ENCODE measurements at regions not wholly inside any gene's neighbourhood (a gene's known extent, or its start where the extent isn't known, plus 50 kb on each side); places are given as distances from the start of the nearest gene placed in this dataset.

DNA sequence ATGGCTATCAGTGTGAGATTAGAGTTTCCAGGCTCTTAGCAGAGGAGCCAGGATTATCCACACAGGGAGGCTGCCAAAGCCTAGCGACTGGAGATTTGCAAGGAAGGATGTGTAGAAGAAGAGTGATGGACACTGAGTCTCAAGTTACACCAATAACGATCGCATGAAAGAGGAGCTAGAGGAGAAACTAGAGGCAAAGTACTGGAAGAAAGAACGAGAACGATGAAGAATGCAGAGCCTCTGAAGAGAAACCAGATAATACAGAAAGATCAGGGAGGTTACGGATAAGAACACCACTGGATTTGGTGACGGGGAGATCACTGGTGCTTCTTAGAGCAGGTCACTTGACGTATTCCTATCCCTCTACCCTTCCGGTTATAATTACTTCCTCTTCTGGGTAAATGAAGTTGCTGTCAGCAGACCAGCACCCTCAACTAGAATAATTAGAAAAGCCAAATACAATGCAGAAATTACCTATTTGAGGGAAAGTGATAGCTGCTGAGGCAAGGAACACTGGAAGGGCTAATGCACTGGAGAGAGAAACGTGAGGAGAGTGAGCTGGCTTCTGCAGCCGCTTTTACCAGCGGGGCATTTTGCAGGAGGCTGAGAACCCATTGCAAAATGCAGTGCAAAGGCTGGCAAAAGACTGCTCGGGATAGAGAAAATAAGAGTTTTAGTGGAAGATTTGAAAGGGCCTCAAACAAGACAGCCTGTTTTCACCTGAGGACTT is 93.1 kb upstream of the HIF1A start:
- H3K9me3 Mint-ChIP-seq, result no peaks in the 10 kb centered on the region
- peak overlapping the region; percentile 39 to 65 (median 40) for H3K27ac Mint-ChIP-seq
- TF ChIP-seq, protein P1, sequence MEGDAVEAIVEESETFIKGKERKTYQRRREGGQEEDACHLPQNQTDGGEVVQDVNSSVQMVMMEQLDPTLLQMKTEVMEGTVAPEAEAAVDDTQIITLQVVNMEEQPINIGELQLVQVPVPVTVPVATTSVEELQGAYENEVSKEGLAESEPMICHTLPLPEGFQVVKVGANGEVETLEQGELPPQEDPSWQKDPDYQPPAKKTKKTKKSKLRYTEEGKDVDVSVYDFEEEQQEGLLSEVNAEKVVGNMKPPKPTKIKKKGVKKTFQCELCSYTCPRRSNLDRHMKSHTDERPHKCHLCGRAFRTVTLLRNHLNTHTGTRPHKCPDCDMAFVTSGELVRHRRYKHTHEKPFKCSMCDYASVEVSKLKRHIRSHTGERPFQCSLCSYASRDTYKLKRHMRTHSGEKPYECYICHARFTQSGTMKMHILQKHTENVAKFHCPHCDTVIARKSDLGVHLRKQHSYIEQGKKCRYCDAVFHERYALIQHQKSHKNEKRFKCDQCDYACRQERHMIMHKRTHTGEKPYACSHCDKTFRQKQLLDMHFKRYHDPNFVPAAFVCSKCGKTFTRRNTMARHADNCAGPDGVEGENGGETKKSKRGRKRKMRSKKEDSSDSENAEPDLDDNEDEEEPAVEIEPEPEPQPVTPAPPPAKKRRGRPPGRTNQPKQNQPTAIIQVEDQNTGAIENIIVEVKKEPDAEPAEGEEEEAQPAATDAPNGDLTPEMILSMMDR (IDR thresholded peaks at IDR 0.05; ENCODE audit: unreplicated experiment in 3 of 3), result no peak
- H3K27me3 Mint-ChIP-seq (ENCODE audit: low read depth), result peaks cover 10% of the 10 kb centered on the region
- no peaks in the 10 kb centered on the region for H3K36me3 Mint-ChIP-seq (ENCODE audit: low read depth)
- peak overlapping the region; percentile 8 to 25 (median 20) for H3K4me3 Mint-ChIP-seq
- H3K4me1 Mint-ChIP-seq, result peaks cover 46% of the 10 kb centered on the region

DNA sequence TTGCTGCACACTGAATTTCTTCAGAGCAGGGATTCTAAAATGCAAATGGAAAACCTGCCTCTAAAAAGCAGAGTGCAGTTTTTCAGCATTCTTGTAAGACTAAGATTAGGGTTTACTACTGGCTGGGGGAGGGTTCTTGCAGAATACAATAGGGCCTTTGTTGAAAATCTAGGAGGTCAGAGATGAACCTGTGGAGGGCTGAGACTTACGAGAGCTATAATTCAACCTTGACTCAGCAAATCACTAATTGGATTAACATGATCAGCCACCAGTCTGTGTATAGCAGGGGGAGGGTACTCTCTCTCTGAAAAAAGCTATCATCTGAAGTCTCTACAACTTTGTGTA is 92.6 kb upstream of the HIF1A start:
- Mint-ChIP-seq H3K4me1 (peaks cover 51% of the 10 kb centered on the region), H3K27ac (peak overlapping the region; percentile 39 to 65 (median 40)), H3K27me3 (ENCODE audit: low read depth) (peaks cover 10% of the 10 kb centered on the region), H3K36me3 (ENCODE audit: low read depth) (no peaks in the 10 kb centered on the region), H3K4me3 (no peak overlapping the region), H3K9me3 (no peaks in the 10 kb centered on the region)
- TF ChIP-seq, protein P1 (IDR thresholded peaks at IDR 0.05; ENCODE audit: unreplicated experiment in 3 of 3), result no peak

DNA sequence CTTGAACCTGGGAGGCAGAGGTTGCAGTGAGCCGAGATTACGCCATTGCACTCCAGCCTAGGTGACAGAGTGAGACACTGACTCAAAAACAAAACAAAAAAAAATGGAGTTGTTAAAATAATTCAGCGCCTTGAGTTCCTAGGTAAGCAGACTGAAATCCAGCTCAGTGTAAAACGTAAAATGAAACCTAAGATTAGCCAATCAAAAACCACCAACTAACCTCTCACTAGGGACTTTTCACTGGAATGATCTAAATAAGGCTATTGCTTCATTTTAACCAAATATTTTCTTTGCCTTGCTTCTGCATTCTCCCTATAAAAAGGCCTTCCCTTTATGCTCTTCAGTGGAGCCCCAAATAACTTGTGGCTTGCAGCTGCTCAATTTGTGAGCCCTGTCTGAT is 91.6 kb upstream of the HIF1A start:
- peaks cover 10% of the 10 kb centered on the region for H3K27me3 Mint-ChIP-seq (ENCODE audit: low read depth)
- H3K27ac Mint-ChIP-seq, result no peak overlapping the region
- no peaks in the 10 kb centered on the region for H3K9me3 Mint-ChIP-seq
- TF ChIP-seq, protein P1 (IDR thresholded peaks at IDR 0.05; ENCODE audit: unreplicated experiment in 3 of 3), result no peak
- H3K36me3 Mint-ChIP-seq (ENCODE audit: low read depth), result no peaks in the 10 kb centered on the region
- no peak overlapping the region for H3K4me3 Mint-ChIP-seq
- peaks cover 62% of the 10 kb centered on the region for H3K4me1 Mint-ChIP-seq

DNA sequence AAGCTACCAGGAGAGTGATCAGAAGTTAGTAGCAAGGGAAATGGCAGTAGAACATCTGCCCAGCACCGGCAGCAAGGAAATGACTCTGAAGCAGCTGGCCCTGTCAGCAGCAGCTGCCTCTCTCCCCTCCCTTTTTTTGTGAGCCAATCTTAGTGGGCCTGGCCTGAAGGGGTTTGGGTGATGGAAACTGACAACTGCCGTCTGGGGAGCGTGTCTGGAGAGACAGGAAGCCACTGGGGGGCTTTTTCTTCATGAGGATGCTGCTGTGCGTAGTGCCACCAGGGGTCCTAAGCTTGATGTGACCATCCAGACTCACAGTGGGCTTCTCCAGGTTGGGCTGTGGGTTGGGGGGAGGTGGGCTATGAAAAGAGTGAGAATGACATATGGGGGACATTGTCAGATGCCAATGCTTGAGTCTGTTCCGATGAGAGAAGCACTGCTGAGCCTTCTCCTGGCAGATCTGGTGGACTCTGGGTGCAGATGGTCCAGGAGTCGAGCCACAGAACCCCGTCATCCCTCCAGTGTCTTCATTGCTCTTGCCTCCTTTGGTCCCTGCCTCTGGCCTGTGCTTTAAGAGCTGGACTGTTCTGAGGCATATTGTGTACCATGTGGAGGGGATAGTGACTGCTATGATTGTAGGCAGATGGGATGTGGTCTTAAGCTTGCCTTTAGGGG is 87.6 kb upstream of the HIF1A start:
- peaks cover 72% of the 10 kb centered on the region for H3K4me1 Mint-ChIP-seq
- H3K4me3 Mint-ChIP-seq, result no peak overlapping the region
- TF ChIP-seq, protein P1 (IDR thresholded peaks at IDR 0.05; ENCODE audit: unreplicated experiment in 3 of 3), result peak in 2 of 3 experiments; percentile 11 to 15
- no peaks in the 10 kb centered on the region for H3K9me3 Mint-ChIP-seq
- H3K27ac Mint-ChIP-seq, result peak overlapping the region; percentile 78 to 89 (median 89)
- no peaks in the 10 kb centered on the region for H3K36me3 Mint-ChIP-seq (ENCODE audit: low read depth)
- peaks cover 10% of the 10 kb centered on the region for H3K27me3 Mint-ChIP-seq (ENCODE audit: low read depth)

DNA sequence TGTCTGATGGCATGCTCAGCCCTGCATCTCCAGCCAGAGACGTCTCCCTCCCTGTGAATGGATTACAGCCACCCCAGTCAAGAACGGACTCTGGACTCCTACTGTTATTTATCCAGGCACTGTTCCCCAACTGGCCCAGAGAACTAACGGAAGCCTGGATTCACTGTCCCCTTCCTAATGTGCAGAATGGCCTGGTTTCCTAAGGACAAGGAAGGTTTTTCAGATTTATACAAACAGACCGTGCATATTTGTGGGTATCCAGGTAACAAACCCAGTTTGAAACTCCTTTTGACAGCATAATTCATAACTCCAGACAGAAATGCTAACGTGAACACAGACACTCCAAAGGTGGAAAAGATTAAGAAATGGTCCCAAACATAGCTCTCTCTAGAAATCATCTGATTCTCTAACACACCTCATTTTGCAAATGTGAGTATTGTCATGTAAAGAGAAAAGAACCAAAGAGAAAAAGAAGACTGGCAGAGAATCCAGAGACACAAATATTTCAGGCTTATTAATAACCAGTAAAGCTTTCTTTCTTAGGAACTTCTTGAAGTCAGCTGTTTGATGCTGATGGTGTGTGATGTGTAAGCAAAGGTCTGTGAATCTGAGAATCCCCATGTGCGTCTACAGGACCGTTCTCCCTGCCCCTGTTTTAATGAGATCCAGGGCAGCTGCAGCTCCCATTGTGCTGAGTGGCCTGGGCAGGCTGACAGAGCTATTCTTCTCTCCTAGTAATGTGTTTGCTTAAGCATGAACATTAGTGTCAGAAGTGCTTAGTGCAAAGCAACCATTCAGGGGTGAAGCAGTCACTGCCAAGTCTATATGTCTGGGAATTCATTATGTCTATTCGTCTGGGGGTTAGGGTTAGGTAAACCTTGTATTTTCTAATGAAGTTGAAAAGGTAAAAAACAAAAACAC is 86.8 kb upstream of the HIF1A start:
- TF ChIP-seq, protein P1 (IDR thresholded peaks at IDR 0.05; ENCODE audit: unreplicated experiment in 3 of 3), result no peak
- Mint-ChIP-seq H3K36me3 (ENCODE audit: low read depth) (no peaks in the 10 kb centered on the region), H3K9me3 (no peaks in the 10 kb centered on the region), H3K27me3 (ENCODE audit: low read depth) (peaks cover 7% of the 10 kb centered on the region), H3K4me1 (peaks cover 73% of the 10 kb centered on the region), H3K4me3 (peak overlapping the region in 1 of 3 experiments; percentile 31), H3K27ac (peak overlapping the region; percentile 78 to 89 (median 89))
